ENCODE measurements at regions not wholly inside any gene's neighbourhood (a gene's known extent, or its start where the extent isn't known, plus 50 kb on each side); places are given as distances from the start of the nearest gene placed in this dataset.
A peak's percentile ranks its signal among the peaks of the same experiment; 100 is the strongest.

DNA sequence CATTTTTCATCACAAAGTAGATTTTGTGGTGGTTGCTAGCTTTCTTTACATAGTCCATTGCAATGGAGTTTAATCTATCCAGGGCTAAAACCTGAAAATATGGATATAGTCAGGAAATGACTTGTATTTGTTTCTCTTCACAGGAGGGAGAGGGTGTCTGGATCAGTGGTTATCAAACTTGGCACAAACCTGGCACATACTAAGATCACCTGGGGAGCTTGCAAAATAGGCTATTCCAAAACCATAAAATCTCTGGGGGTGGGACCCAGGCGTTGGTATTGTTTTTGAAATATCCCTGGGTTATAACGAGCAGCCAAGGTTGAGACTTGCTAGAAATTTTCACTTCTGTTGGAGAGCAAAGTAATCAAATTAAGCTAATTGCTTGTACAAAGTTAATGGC lies 179.9 kb downstream of the PCSK1 start:
- H3K9me3 ChIP-seq, result no peaks in the 10 kb centered on the region
- H3K4me1 ChIP-seq, result peaks cover 0 to 1% (median 0%) of the 10 kb centered on the region in 4 donors
- WGBS, 2 donors, result 18 to 65% methylated on average over 2 of the region's 2 CpGs
- intact Hi-C loops (cut with DNase I), result no loop called here
- DNase-seq, result no peak
- no peaks in the 10 kb centered on the region for H3K27me3 ChIP-seq
- no peak overlapping the region for H3K27ac ChIP-seq
- no peaks in the 10 kb centered on the region for H3K36me3 ChIP-seq
- TF ChIP-seq CTCF (IDR thresholded peaks at IDR 0.05) (no peak), POLR2AphosphoS5 (IDR thresholded peaks at IDR 0.05) (no peak), POLR2A (IDR thresholded peaks at IDR 0.05) (no peak), EP300 (IDR thresholded peaks at IDR 0.05) (no peak)
- H3K4me3 ChIP-seq, result no peak overlapping the region

DNA sequence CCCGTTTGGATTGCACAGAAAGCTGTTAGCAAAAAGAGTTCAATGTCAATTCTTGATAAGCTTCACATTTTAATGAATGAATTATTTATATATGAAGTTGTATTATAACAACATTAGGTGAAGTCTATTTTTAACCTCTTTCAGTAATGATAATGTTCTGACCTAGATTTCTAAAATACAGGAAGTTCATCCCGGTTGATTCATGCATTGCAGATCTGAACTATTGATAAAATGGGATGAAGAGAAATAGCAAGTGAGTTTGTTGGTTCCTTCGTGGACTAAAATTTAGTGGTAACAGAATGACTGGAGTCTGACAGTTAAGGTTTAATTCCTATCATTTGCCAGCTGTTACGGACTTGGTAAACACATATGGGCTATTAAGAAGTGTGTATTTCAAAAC lies 180.5 kb downstream of the PCSK1 start:
- H3K9me3 ChIP-seq, result no peaks in the 10 kb centered on the region
- no peak overlapping the region for H3K4me3 ChIP-seq
- H3K27ac ChIP-seq, result no peak overlapping the region
- no peak for DNase-seq
- no peaks in the 10 kb centered on the region for H3K27me3 ChIP-seq
- TF ChIP-seq POLR2AphosphoS5 (IDR thresholded peaks at IDR 0.05) (no peak), EP300 (IDR thresholded peaks at IDR 0.05) (no peak), CTCF (IDR thresholded peaks at IDR 0.05) (no peak), POLR2A (IDR thresholded peaks at IDR 0.05) (no peak)
- peaks cover 0 to 7% (median 3%) of the 10 kb centered on the region in 4 donors for H3K4me1 ChIP-seq
- H3K36me3 ChIP-seq, result no peaks in the 10 kb centered on the region
- WGBS, 2 donors, result 63 to 78% methylated on average over 4 of the region's 4 CpGs
- intact Hi-C loops (cut with DNase I), result no loop called here

DNA sequence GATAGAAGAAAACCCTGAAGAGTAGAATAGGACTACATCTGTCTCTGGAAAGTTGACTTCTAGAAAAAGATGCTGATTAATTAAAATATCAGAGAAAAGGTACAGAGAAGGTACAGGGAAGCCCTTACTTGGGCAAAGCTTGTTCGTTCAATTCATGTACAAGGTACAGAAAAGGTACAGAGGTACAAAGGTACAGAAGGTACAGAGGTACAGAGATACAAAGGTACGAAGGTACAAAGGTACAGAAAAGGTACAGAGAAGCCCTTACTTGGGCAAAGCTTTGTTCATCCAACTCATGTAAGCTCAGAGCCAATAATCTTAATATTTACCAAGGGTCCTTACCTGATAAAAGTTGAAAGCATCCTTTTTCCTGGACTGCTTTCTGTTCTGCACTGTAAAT lies 182.3 kb downstream of the PCSK1 start:
- intact Hi-C loops (cut with DNase I), result no loop called here
- no peak for DNase-seq
- Histone ChIP-seq H3K27me3 (no peaks in the 10 kb centered on the region), H3K9me3 (no peaks in the 10 kb centered on the region), H3K4me1 (peaks cover 0 to 13% (median 6%) of the 10 kb centered on the region in 4 donors), H3K36me3 (no peaks in the 10 kb centered on the region), H3K27ac (no peak overlapping the region), H3K4me3 (no peak overlapping the region)
- WGBS, 2 donors, result 88 to 90% methylated on average over 2 of the region's 2 CpGs
- TF ChIP-seq EP300 (IDR thresholded peaks at IDR 0.05), result no peak
- no peak for TF ChIP-seq CTCF (IDR thresholded peaks at IDR 0.05)
- no peak for TF ChIP-seq POLR2AphosphoS5 (IDR thresholded peaks at IDR 0.05)
- TF ChIP-seq POLR2A (IDR thresholded peaks at IDR 0.05), result no peak

DNA sequence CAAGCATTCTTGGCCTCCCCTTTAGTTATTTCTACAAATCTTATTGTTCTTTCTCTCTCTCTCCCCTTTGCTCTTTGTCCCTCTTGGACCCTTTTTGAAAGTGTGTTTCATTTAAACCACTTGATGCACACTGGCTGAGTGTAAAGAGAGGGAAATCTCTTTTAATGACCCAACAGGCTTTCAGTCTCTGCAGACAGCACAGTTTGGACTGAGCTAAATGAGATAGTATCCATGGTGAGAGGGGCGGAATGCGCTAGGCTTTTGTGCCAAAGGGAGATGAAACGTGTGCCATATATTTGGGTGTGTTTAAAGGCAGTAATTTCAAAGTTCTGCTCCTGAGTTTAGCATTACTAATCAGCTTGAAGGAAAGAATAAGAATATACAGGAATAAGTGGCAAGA lies 184.9 kb downstream of the PCSK1 start:
- intact Hi-C loops (cut with DNase I), result no loop called here
- peak overlapping the region in 1 of 4 donors; percentile 66 for H3K27ac ChIP-seq

More for the DNA sequence above, 184.9 kb downstream of the PCSK1 start:
- TF ChIP-seq POLR2AphosphoS5 (IDR thresholded peaks at IDR 0.05) (no peak), EP300 (IDR thresholded peaks at IDR 0.05) (no peak), POLR2A (IDR thresholded peaks at IDR 0.05) (no peak), CTCF (IDR thresholded peaks at IDR 0.05) (no peak)
- no peaks in the 10 kb centered on the region for H3K9me3 ChIP-seq
- 50 to 75% methylated on average over 3 of the region's 3 CpGs for WGBS, 2 donors
- no peaks in the 10 kb centered on the region for H3K36me3 ChIP-seq
- DNase-seq, result no peak
- H3K4me1 ChIP-seq, result peaks cover 0 to 13% (median 6%) of the 10 kb centered on the region in 4 donors
- no peak overlapping the region for H3K4me3 ChIP-seq
- no peaks in the 10 kb centered on the region for H3K27me3 ChIP-seq

Measured in sigmoid colon (tissue), 6 donors.